ENCODE measurements at regions not wholly inside any gene's neighbourhood (a gene's known extent, or its start where the extent isn't known, plus 50 kb on each side); places are given as distances from the start of the nearest gene placed in this dataset.

- H3K4me1 ChIP-seq (ENCODE audit: insufficient read depth, low read length) = peaks cover 8% of the 10 kb centered on the region; the same call in 1 of the 2 replicates
- BruUV-seq (replicated peaks) = no TSS peak
- no peak overlapping the region for H3K27ac ChIP-seq (ENCODE audit: extremely low read length, insufficient read depth, low read length)
- intact Hi-C loops (cut with micrococcal nuclease; ENCODE audit: unreplicated experiment) = no loop called here
- no peaks in the 10 kb centered on the region for H3K36me3 ChIP-seq (replicated peaks in 1 of 2; ENCODE audit: control insufficient read depth in 1 of 2, insufficient read depth in 2 of 2, low read length in 2 of 2)
- peaks cover 9% of the 10 kb centered on the region; the same call in 1 of the 2 replicates for H3K9me3 ChIP-seq (ENCODE audit: low read length)
- ChIA-PET CTCF (ENCODE audit: low intra/inter-chr PET ratio, low total read pairs) (no interaction called here), POLR2A (no interaction called here)
- DNase-seq (ENCODE audit: low spot score) = no peak
- in situ Hi-C loops (cut with HindIII; ENCODE audit: extremely low pct_ligation_motif_present, low pct_unique_long_range_greater_than_20kb) = no loop called here
- no peak for FAIRE-seq
- no peak overlapping the region for H2AFZ ChIP-seq (ENCODE audit: low read length)
- H3K79me2 ChIP-seq (ENCODE audit: insufficient read depth, low read length) = no peaks in the 10 kb centered on the region
- H3K27me3 ChIP-seq (ENCODE audit: control insufficient read depth in 1 of 2, insufficient read depth in 2 of 2, low read length in 2 of 2) = no peaks in the 10 kb centered on the region
- ATAC-seq = no peak
- H3K9ac ChIP-seq (ENCODE audit: insufficient read depth, low read depth, low read length) = no peak overlapping the region
- no peaks in the 10 kb centered on the region for H4K20me1 ChIP-seq (ENCODE audit: insufficient read depth, low read length)
- H3K4me3 ChIP-seq (replicated peaks in 1 of 3; ENCODE audit: insufficient read depth in 1 of 3, low read depth in 2 of 3, low read length in 3 of 3) = no peak overlapping the region
- TF ChIP-seq ZNF546 (CRISPR knock-in tag; conservative IDR thresholded peaks at IDR 0.05) (no peak), KDM3A (CRISPR knock-in tag; IDR thresholded peaks at IDR 0.05; ENCODE audit: low read depth) (no peak), ATRX (CRISPR knock-in tag; IDR thresholded peaks at IDR 0.05; ENCODE audit: borderline replicate concordance) (no peak), ZNF260 (CRISPR knock-in tag; IDR thresholded peaks at IDR 0.05; ENCODE audit: borderline replicate concordance, low read depth) (no peak)
- H3K4me2 ChIP-seq (ENCODE audit: low read depth, low read length) = no peak overlapping the region
Observed at GRCh38 chr13:96899946-96900345, 94.3 kb downstream of the OXGR1 start.

- in situ Hi-C loops (cut with HindIII; ENCODE audit: extremely low pct_ligation_motif_present, low pct_unique_long_range_greater_than_20kb) = no loop called here
- intact Hi-C loops (cut with micrococcal nuclease; ENCODE audit: unreplicated experiment) = no loop called here
- BruUV-seq (replicated peaks) = no TSS peak
- TF ChIP-seq POLR2G (IDR thresholded peaks at IDR 0.05; ENCODE audit: low read depth, low read length) (no peak), ZC3H13 (CRISPR knock-in tag; IDR thresholded peaks at IDR 0.05) (no peak), ARHGAP35 (CRISPR knock-in tag; IDR thresholded peaks at IDR 0.05; ENCODE audit: borderline replicate concordance) (no peak), ZFX (CRISPR knock-in tag; IDR thresholded peaks at IDR 0.05; ENCODE audit: low read depth) (no peak), HDAC2 (CRISPR knock-in tag; IDR thresholded peaks at IDR 0.05) (no peak), MEIS1 (CRISPR knock-in tag; IDR thresholded peaks at IDR 0.05; ENCODE audit: borderline replicate concordance) (no peak), ZNF281 (CRISPR knock-in tag; IDR thresholded peaks at IDR 0.05; ENCODE audit: borderline replicate concordance) (peak; percentile 75), ARID5B (CRISPR knock-in tag; IDR thresholded peaks at IDR 0.05) (no peak)
Observed at GRCh38 chr13:96898646-96899254, 95.5 kb downstream of the OXGR1 start.

More at GRCh38 chr13:96898646-96899254, 95.5 kb downstream of the OXGR1 start:
- Histone ChIP-seq H4K20me1 (ENCODE audit: insufficient read depth, low read length) (no peaks in the 10 kb centered on the region), H3K9ac (ENCODE audit: insufficient read depth, low read depth, low read length) (no peak overlapping the region), H3K9me3 (ENCODE audit: low read length) (peaks cover 9% of the 10 kb centered on the region; the same call in 1 of the 2 replicates), H3K27me3 (ENCODE audit: control insufficient read depth in 1 of 2, insufficient read depth in 2 of 2, low read length in 2 of 2) (no peaks in the 10 kb centered on the region), H3K36me3 (replicated peaks in 1 of 2; ENCODE audit: control insufficient read depth in 1 of 2, insufficient read depth in 2 of 2, low read length in 2 of 2) (no peaks in the 10 kb centered on the region), H3K27ac (ENCODE audit: extremely low read length, insufficient read depth, low read length) (no peak overlapping the region), H2AFZ (ENCODE audit: low read length) (no peak overlapping the region), H3K4me2 (ENCODE audit: low read depth, low read length) (peak overlapping the region; percentile 19; the same call in 1 of the 2 replicates), H3K79me2 (ENCODE audit: insufficient read depth, low read length) (no peaks in the 10 kb centered on the region), H3K4me1 (ENCODE audit: insufficient read depth, low read length) (peaks cover 8% of the 10 kb centered on the region; the same call in 1 of the 2 replicates), H3K4me3 (replicated peaks in 1 of 3; ENCODE audit: insufficient read depth in 1 of 3, low read depth in 2 of 3, low read length in 3 of 3) (no peak overlapping the region)
- ATAC-seq (no peak), FAIRE-seq (no peak), DNase-seq (ENCODE audit: low spot score) (no peak)
- WGBS (ENCODE audit: low lambda C conversion rate) = 0% methylated on average over 6 of the region's 6 CpGs
- ChIA-PET POLR2A (no interaction called here), CTCF (ENCODE audit: low intra/inter-chr PET ratio, low total read pairs) (no interaction called here)
